CD14-positive monocyte (primary cell): ENCODE measurements at regions not wholly inside any gene's neighbourhood (a gene's known extent, or its start where the extent isn't known, plus 50 kb on each side); places are given as distances from the start of the nearest gene placed in this dataset.
A peak's percentile ranks its signal among the peaks of the same experiment; 100 is the strongest.

ENCODE experiments used
- DNase-seq, 3 donors: peaks; one replicate each; pipeline ENCODE4 v3.0.0-alpha.2; 2011 to 2022
- H2AFZ ChIP-seq: 2 replicates; pipeline ENCODE4 v1.6.0; 2012; ENCODE audit warnings: mild to moderate bottlenecking, low read depth, low read length, inconsistent platforms; ENCODE audit not compliant: insufficient read depth, poor library complexity, severe bottlenecking
- H3K27ac ChIP-seq, 2 donors: 1 replicate in 1 of 2; 2 replicates in 1 of 2; pipeline ENCODE4 v1.5.1; 2012 to 2013; ENCODE audit warnings: low read length in 2 of 2, control low read depth in 1 of 2, inconsistent platforms in 1 of 2, low read depth in 1 of 2, mild to moderate bottlenecking in 1 of 2
- H3K27me3 ChIP-seq, 2 donors: one replicate each; pipeline versions ENCODE4 v1.6.0 to v1.6.1; 2011 to 2013; ENCODE audit warnings: low read length in 2 of 2; ENCODE audit not compliant: control insufficient read depth in 2 of 2, insufficient read depth in 2 of 2
- H3K36me3 ChIP-seq, 2 donors: replicated peaks in 1 of 2; 1 replicate in 1 of 2; 2 replicates in 1 of 2; pipeline versions ENCODE4 v1.5.1 to v1.6.1; 2012 to 2013; ENCODE audit warnings: low read length in 2 of 2, control low read depth in 1 of 2, inconsistent platforms in 1 of 2, mild to moderate bottlenecking in 1 of 2; ENCODE audit not compliant: insufficient read depth in 2 of 2, control insufficient read depth in 1 of 2
- H3K4me1 ChIP-seq, 2 donors: 1 replicate in 1 of 2; 2 replicates in 1 of 2; pipeline versions ENCODE4 v1.5.1 to v1.6.1; 2012 to 2013; ENCODE audit warnings: low read length in 2 of 2, control low read depth in 1 of 2, inconsistent platforms in 1 of 2, mild to moderate bottlenecking in 1 of 2, moderate library complexity in 1 of 2; ENCODE audit not compliant: insufficient read depth in 2 of 2, control insufficient read depth in 1 of 2
- H3K4me2 ChIP-seq: replicated peaks from 2 replicates; pipeline ENCODE3; 2012; ENCODE audit warnings: low read length, moderate library complexity, mild to moderate bottlenecking; ENCODE audit not compliant: poor library complexity, severe bottlenecking; ENCODE audit errors: extremely low read depth
- H3K4me3 ChIP-seq, 3 experiments: fragments of 200-600 bp in 1 of 3; sonication (generic) in 1 of 3; replicated peaks in 1 of 3; 1 replicate in 2 of 3; 2 replicates in 1 of 3; pipeline ENCODE4 v1.5.1; 2011 to 2013; ENCODE audit warnings: low read length in 3 of 3, mild to moderate bottlenecking in 3 of 3, control low read depth in 2 of 3, low read depth in 2 of 3, inconsistent platforms in 1 of 3, moderate library complexity in 1 of 3
- H3K79me2 ChIP-seq: 2 replicates; pipeline ENCODE4 v1.6.0; 2012; ENCODE audit warnings: mild to moderate bottlenecking, control low read depth, inconsistent platforms, low read length, moderate library complexity; ENCODE audit not compliant: insufficient read depth
- H3K9ac ChIP-seq: 2 replicates; pipeline ENCODE4 v1.6.0; 2017; ENCODE audit warnings: low read length, mild to moderate bottlenecking; ENCODE audit not compliant: insufficient read depth, poor library complexity, severe bottlenecking
- H3K9me3 ChIP-seq, 2 donors: replicated peaks in 1 of 2; 1 replicate in 1 of 2; 2 replicates in 1 of 2; pipeline versions ENCODE4 v1.5.1 to v1.6.1; 2012 to 2013; ENCODE audit warnings: low read length in 2 of 2, control low read depth in 1 of 2; ENCODE audit not compliant: control insufficient read depth in 1 of 2, insufficient read depth in 1 of 2
- H4K20me1 ChIP-seq: 2 replicates; pipeline ENCODE4 v1.6.0; 2012; ENCODE audit warnings: mild to moderate bottlenecking, low read length, control low read depth, moderate library complexity; ENCODE audit not compliant: insufficient read depth
- H3K27ac Mint-ChIP-seq, 7 donors: one replicate each; pipeline ENCODE4 v1.8.0; 2020; ENCODE audit warnings: mild to moderate bottlenecking in 7 of 7, mixed read lengths in 7 of 7, moderate library complexity in 6 of 7, inconsistent platforms in 2 of 7
- H3K27me3 Mint-ChIP-seq, 3 donors: one replicate each; pipeline ENCODE4 v1.8.0; 2021 to 2022; ENCODE audit warnings: low read depth in 3 of 3, mild to moderate bottlenecking in 3 of 3, mixed read lengths in 3 of 3, moderate library complexity in 3 of 3, inconsistent platforms in 1 of 3
- H3K36me3 Mint-ChIP-seq, 2 donors: one replicate each; pipeline ENCODE4 v1.8.0; 2020; ENCODE audit warnings: mixed read lengths in 2 of 2, inconsistent platforms in 1 of 2, mild to moderate bottlenecking in 1 of 2
- H3K4me1 Mint-ChIP-seq: one replicate; pipeline ENCODE4 v1.8.0; 2020; ENCODE audit warnings: mild to moderate bottlenecking, mixed read lengths
- H3K4me3 Mint-ChIP-seq, 2 donors: one replicate each; pipeline ENCODE4 v1.8.0; 2020; ENCODE audit warnings: mild to moderate bottlenecking in 2 of 2, mixed read lengths in 2 of 2, moderate library complexity in 1 of 2
- H3K9me3 Mint-ChIP-seq, 7 donors: one replicate each; pipeline ENCODE4 v1.8.0; 2020 to 2022; ENCODE audit warnings: mixed read lengths in 7 of 7, mild to moderate bottlenecking in 6 of 7, moderate library complexity in 6 of 7, inconsistent platforms in 2 of 7
- CTCF ChIP-seq: fragments of 200-600 bp; IDR thresholded peaks from one replicate; pipeline ENCODE4 v1.8.0; 2022; ENCODE audit warnings: antibody characterized with exemption, mild to moderate bottlenecking
- WGBS: methylation state at CpG from one replicate; pipeline ENCODE4 v1.1.5; 2013; ENCODE audit warnings: missing lambda C conversion rate; ENCODE audit not compliant: insufficient coverage; 5-methylcytosine and 5-hydroxymethylcytosine counted together
- intact Hi-C, 2 donors: fragments of 100-400 bp; cut with micrococcal nuclease; formaldehyde crosslinking; loops; one replicate each; pipeline versions ENCODE4 v1.15.0 to v1.15.1; 2023

- Histone ChIP-seq H3K4me1 (no peaks in the 10 kb centered on the region), H3K9me3 (no peaks in the 10 kb centered on the region), H3K27ac (no peak overlapping the region), H3K9ac (no peak overlapping the region), H3K36me3 (no peaks in the 10 kb centered on the region), H3K4me2 (no peak overlapping the region), H3K79me2 (no peaks in the 10 kb centered on the region), H2AFZ (no peak overlapping the region), H3K27me3 (no peaks in the 10 kb centered on the region), H3K4me3 (no peak overlapping the region), H4K20me1 (no peaks in the 10 kb centered on the region)
- intact Hi-C loops, result no loop called here
- peak overlapping the region in 1 of 7 donors; percentile 50 for H3K27ac Mint-ChIP-seq
- H3K4me1 Mint-ChIP-seq, result no peaks in the 10 kb centered on the region
- WGBS, result 91% methylated on average over 9 of the region's 12 CpGs
- no peak for TF ChIP-seq CTCF
- H3K36me3 Mint-ChIP-seq, result no peaks in the 10 kb centered on the region
- no peak for DNase-seq
- no peaks in the 10 kb centered on the region for H3K9me3 Mint-ChIP-seq
- peaks cover 1 to 2% (median 2%) of the 10 kb centered on the region in 3 donors for H3K27me3 Mint-ChIP-seq
- H3K4me3 Mint-ChIP-seq, result no peak overlapping the region
Measured at GRCh38 chr5:171617266-171617665, 168.4 kb upstream of the SMIM23 start.

- Histone ChIP-seq H4K20me1 (no peaks in the 10 kb centered on the region), H3K36me3 (no peaks in the 10 kb centered on the region), H3K9ac (no peak overlapping the region), H2AFZ (no peak overlapping the region), H3K79me2 (no peaks in the 10 kb centered on the region), H3K27ac (no peak overlapping the region), H3K4me1 (no peaks in the 10 kb centered on the region), H3K4me3 (no peak overlapping the region), H3K4me2 (no peak overlapping the region), H3K27me3 (no peaks in the 10 kb centered on the region), H3K9me3 (no peaks in the 10 kb centered on the region)
- TF ChIP-seq CTCF, result no peak
- peaks cover under 1 to 2% (median 2%) of the 10 kb centered on the region in 3 donors for H3K27me3 Mint-ChIP-seq
- H3K4me1 Mint-ChIP-seq, result no peaks in the 10 kb centered on the region
- intact Hi-C loops, result no loop called here
- H3K27ac Mint-ChIP-seq, result no peak overlapping the region
- WGBS, result 94% methylated on average over 18 of the region's 19 CpGs
- DNase-seq, result no peak
- H3K36me3 Mint-ChIP-seq, result no peaks in the 10 kb centered on the region
- H3K9me3 Mint-ChIP-seq, result no peaks in the 10 kb centered on the region
- no peak overlapping the region for H3K4me3 Mint-ChIP-seq
Measured at GRCh38 chr5:171617817-171618591, 167.6 kb upstream of the SMIM23 start.
